ENCODE measurements at regions not wholly inside any gene's neighbourhood (a gene's known extent, or its start where the extent isn't known, plus 50 kb on each side); places are given as distances from the start of the nearest gene placed in this dataset.

DNA sequence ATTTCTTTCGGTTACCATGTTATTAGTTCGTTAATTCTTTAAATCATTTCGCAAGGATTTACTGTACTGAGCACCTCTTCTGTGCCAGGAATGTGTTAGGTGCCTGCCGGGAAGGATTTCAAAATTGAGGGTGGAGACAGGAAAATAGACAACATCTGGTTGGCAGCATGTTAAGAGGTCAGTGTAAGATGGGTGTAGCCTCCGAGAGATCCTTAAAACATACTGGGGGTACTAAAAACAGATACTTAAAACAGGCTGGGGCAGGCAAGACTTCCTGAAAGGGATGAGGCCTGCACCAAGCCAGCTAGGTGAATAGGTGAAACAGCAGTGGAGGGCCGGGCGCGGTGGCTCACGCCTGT is 178.0 kb upstream of the SGK1 start:
- no peaks in the 10 kb centered on the region for H3F3A ChIP-seq (ENCODE audit: low read depth)
- no peaks in the 10 kb centered on the region for H4K20me1 ChIP-seq (ENCODE audit: low read depth)
- H2AFZ ChIP-seq (replicated peaks) = no peak overlapping the region
- TF ChIP-seq, protein P1, sequence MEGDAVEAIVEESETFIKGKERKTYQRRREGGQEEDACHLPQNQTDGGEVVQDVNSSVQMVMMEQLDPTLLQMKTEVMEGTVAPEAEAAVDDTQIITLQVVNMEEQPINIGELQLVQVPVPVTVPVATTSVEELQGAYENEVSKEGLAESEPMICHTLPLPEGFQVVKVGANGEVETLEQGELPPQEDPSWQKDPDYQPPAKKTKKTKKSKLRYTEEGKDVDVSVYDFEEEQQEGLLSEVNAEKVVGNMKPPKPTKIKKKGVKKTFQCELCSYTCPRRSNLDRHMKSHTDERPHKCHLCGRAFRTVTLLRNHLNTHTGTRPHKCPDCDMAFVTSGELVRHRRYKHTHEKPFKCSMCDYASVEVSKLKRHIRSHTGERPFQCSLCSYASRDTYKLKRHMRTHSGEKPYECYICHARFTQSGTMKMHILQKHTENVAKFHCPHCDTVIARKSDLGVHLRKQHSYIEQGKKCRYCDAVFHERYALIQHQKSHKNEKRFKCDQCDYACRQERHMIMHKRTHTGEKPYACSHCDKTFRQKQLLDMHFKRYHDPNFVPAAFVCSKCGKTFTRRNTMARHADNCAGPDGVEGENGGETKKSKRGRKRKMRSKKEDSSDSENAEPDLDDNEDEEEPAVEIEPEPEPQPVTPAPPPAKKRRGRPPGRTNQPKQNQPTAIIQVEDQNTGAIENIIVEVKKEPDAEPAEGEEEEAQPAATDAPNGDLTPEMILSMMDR (IDR thresholded peaks at IDR 0.05) = no peak
- TF ChIP-seq EZH2 (IDR thresholded peaks at IDR 0.05) = no peak
- TF ChIP-seq EZH2phosphoT487 (IDR thresholded peaks at IDR 0.05) = no peak
- Mint-ChIP-seq H3K4me1 (no peaks in the 10 kb centered on the region), H3K9me3 (no peaks in the 10 kb centered on the region), H3K4me3 (no peak overlapping the region), H3K36me3 (no peaks in the 10 kb centered on the region), H3K27ac (no peak overlapping the region), H3K27me3 (ENCODE audit: insufficient read depth, low read depth) (peaks cover 2% of the 10 kb centered on the region)
- H3K4me2 ChIP-seq = no peak overlapping the region
- peaks cover 4% of the 10 kb centered on the region for H3K4me1 ChIP-seq
- no peaks in the 10 kb centered on the region for H3K79me2 ChIP-seq (ENCODE audit: low read depth)
- no peaks in the 10 kb centered on the region for H3K27me3 ChIP-seq
- no peaks in the 10 kb centered on the region for H3K36me3 ChIP-seq
- no peak overlapping the region for H3K27ac ChIP-seq
- no peak overlapping the region for H3K4me3 ChIP-seq
- DNase-seq (ENCODE audit: low spot score) = no peak
- no peak overlapping the region for H3K9ac ChIP-seq
- no peaks in the 10 kb centered on the region for H3K9me3 ChIP-seq (ENCODE audit: low read depth)

DNA sequence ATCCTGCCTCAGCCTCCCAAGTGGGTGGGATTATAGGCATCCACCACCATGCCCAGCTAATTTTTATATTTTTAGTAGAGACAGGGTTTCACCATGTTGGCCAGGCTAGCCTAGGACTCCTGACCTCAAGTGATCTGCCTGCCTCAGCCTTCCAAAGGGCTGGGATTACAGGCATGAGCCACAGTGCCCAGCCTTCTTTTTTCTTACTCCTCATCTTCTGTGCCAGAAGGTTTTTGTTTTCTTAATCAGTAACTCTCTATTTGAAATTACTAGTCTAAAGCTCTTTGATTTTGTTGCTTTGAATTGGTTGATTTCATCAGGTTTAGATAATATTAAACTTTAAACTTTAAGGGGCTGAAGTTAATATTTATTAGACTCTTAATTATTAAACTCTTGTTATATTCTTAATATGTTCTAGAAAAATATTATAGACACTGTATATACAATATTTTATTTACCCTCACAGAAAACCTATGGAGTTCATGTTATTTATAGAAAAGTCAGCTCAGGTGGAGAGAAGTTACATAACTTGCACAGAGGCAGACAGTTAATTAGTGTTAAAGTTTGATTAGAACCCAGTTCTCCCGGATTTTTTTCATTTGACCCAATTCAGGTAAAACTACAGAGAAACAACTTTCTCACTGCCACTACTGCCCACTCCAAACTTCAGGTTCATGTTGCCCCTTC is 177.4 kb upstream of the SGK1 start:
- H3K36me3 ChIP-seq = no peaks in the 10 kb centered on the region
- H3K4me1 ChIP-seq = peaks cover 4% of the 10 kb centered on the region
- H3K27ac ChIP-seq = no peak overlapping the region
- H3K27me3 ChIP-seq = no peaks in the 10 kb centered on the region
- no peak overlapping the region for H3K4me2 ChIP-seq
- no peaks in the 10 kb centered on the region for H4K20me1 ChIP-seq (ENCODE audit: low read depth)
- H3K4me3 ChIP-seq = no peak overlapping the region
- no peak overlapping the region for H3K9ac ChIP-seq
- DNase-seq (ENCODE audit: low spot score) = no peak
- H3F3A ChIP-seq (ENCODE audit: low read depth) = no peaks in the 10 kb centered on the region
- no peak overlapping the region for H2AFZ ChIP-seq (replicated peaks)
- Mint-ChIP-seq H3K27ac (no peak overlapping the region), H3K4me1 (no peaks in the 10 kb centered on the region), H3K9me3 (no peaks in the 10 kb centered on the region), H3K4me3 (no peak overlapping the region), H3K27me3 (ENCODE audit: insufficient read depth, low read depth) (peaks cover 2% of the 10 kb centered on the region), H3K36me3 (no peaks in the 10 kb centered on the region)
- no peaks in the 10 kb centered on the region for H3K9me3 ChIP-seq (ENCODE audit: low read depth)
- TF ChIP-seq, protein P1 (IDR thresholded peaks at IDR 0.05) = no peak
- TF ChIP-seq EZH2 (IDR thresholded peaks at IDR 0.05) (no peak), EZH2phosphoT487 (IDR thresholded peaks at IDR 0.05) (no peak)
- H3K79me2 ChIP-seq (ENCODE audit: low read depth) = no peaks in the 10 kb centered on the region

DNA sequence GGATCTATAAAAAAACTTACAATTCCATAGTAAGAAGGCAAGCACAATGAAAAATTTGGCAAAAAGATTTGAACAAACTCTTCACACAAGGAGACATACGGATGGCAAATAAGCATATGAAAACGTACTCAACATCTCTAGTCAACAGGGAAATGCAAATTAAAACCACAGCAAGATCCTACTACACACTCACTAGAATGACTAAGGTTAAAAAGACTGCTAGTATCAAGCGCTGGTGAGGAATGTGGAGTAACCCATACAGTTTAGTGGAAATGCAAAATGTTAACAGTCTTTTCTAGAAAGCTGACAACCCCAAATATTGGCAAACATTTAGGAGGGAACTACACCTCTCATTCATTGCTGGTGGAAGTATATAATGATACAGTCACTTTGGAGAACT is 175.9 kb upstream of the SGK1 start:
- no peak overlapping the region for H3K4me3 ChIP-seq
- no peaks in the 10 kb centered on the region for H3K27me3 ChIP-seq
- Mint-ChIP-seq H3K36me3 (no peaks in the 10 kb centered on the region), H3K9me3 (no peaks in the 10 kb centered on the region), H3K27ac (no peak overlapping the region), H3K4me1 (no peaks in the 10 kb centered on the region), H3K4me3 (no peak overlapping the region), H3K27me3 (ENCODE audit: insufficient read depth, low read depth) (peaks cover 2% of the 10 kb centered on the region)
- H3K9ac ChIP-seq = no peak overlapping the region
- no peak overlapping the region for H3K27ac ChIP-seq
- DNase-seq (ENCODE audit: low spot score) = no peak
- H3K4me2 ChIP-seq = no peak overlapping the region
- no peaks in the 10 kb centered on the region for H4K20me1 ChIP-seq (ENCODE audit: low read depth)
- H3F3A ChIP-seq (ENCODE audit: low read depth) = no peaks in the 10 kb centered on the region
- TF ChIP-seq EZH2 (IDR thresholded peaks at IDR 0.05) (no peak), EZH2phosphoT487 (IDR thresholded peaks at IDR 0.05) (no peak)
- TF ChIP-seq, protein P1 (IDR thresholded peaks at IDR 0.05) = no peak
- no peaks in the 10 kb centered on the region for H3K79me2 ChIP-seq (ENCODE audit: low read depth)
- H2AFZ ChIP-seq (replicated peaks) = no peak overlapping the region
- no peaks in the 10 kb centered on the region for H3K36me3 ChIP-seq
- no peaks in the 10 kb centered on the region for H3K9me3 ChIP-seq (ENCODE audit: low read depth)
- H3K4me1 ChIP-seq = peaks cover 4% of the 10 kb centered on the region

All from neural progenitor cell (in vitro differentiated cells).